ENCODE measurements at regions not wholly inside any gene's neighbourhood (a gene's known extent, or its start where the extent isn't known, plus 50 kb on each side); places are given as distances from the start of the nearest gene placed in this dataset.

- no peak for DNase-seq
These were observed 141.5 kb upstream of the EEPD1 start for GRCh38 chr7:36011588-36011965.

- no peak for DNase-seq
These were observed 139.6 kb upstream of the EEPD1 start for GRCh38 chr7:36013246-36014014.

- no peak for DNase-seq
These were observed 138.1 kb upstream of the EEPD1 start for GRCh38 chr7:36014961-36015360.

GRCh38 chr7:36015733-36016132 lies 137.3 kb upstream of the EEPD1 start:
- no peak for DNase-seq

GRCh38 chr7:36016648-36017047 lies 136.4 kb upstream of the EEPD1 start:
- DNase-seq = no peak

- no peak for DNase-seq
These were observed 135.9 kb upstream of the EEPD1 start for GRCh38 chr7:36017111-36017510.

- DNase-seq = no peak
These were observed 134.1 kb upstream of the EEPD1 start for GRCh38 chr7:36018816-36019484.

- DNase-seq = no peak
These were observed 133.5 kb upstream of the EEPD1 start for GRCh38 chr7:36019538-36019937.

- no peak for DNase-seq
These were observed 133.1 kb upstream of the EEPD1 start for GRCh38 chr7:36019980-36020379.

GRCh38 chr7:36021367-36021766 lies 131.7 kb upstream of the EEPD1 start:
- no peak for DNase-seq

GRCh38 chr7:36021917-36022550 lies 131.0 kb upstream of the EEPD1 start:
- no peak for DNase-seq

- DNase-seq = no peak
These were observed 130.0 kb upstream of the EEPD1 start for GRCh38 chr7:36023033-36023560.

- no peak for DNase-seq
These were observed 127.9 kb upstream of the EEPD1 start for GRCh38 chr7:36025190-36025589.

- DNase-seq = no peak
These were observed 123.7 kb upstream of the EEPD1 start for GRCh38 chr7:36029311-36029710.

- DNase-seq = no peak
These were observed 123.1 kb upstream of the EEPD1 start for GRCh38 chr7:36029853-36030515.

GRCh38 chr7:36032361-36032818 lies 120.7 kb upstream of the EEPD1 start:
- DNase-seq = no peak

- no peak for DNase-seq
These were observed 119.0 kb upstream of the EEPD1 start for GRCh38 chr7:36034020-36034419.

GRCh38 chr7:36035186-36035585 lies 117.9 kb upstream of the EEPD1 start:
- no peak for DNase-seq

GRCh38 chr7:36036590-36036989 lies 116.5 kb upstream of the EEPD1 start:
- no peak for DNase-seq

- no peak for DNase-seq
These were observed 115.9 kb upstream of the EEPD1 start for GRCh38 chr7:36037121-36037662.

GRCh38 chr7:36038063-36038721 lies 114.9 kb upstream of the EEPD1 start:
- DNase-seq = no peak

GRCh38 chr7:36039243-36039642 lies 113.8 kb upstream of the EEPD1 start:
- no peak for DNase-seq
